Fibroblast of villous mesenchyme (primary cell): ENCODE measurements at regions not wholly inside any gene's neighbourhood (a gene's known extent, or its start where the extent isn't known, plus 50 kb on each side); places are given as distances from the start of the nearest gene placed in this dataset.
A peak's percentile ranks its signal among the peaks of the same experiment; 100 is the strongest.

Experiments
- DNase-seq: peaks from one replicate; pipeline ENCODE4 v3.0.0-alpha.2; 2010; ENCODE audit warnings: low read depth
- H3K4me3 ChIP-seq: 2 replicates; pipeline ENCODE4 v1.5.1; 2011; ENCODE audit warnings: low read depth, mild to moderate bottlenecking, low read length
- TF ChIP-seq, protein P1 (sequence below): IDR thresholded peaks from 2 replicates; pipeline ENCODE4 v1.5.1; 2012; ENCODE audit warnings: low read depth, mild to moderate bottlenecking, low read length; ENCODE audit not compliant: insufficient read depth

GRCh38 chr20:39294137-39294725 is 332.1 kb downstream of the DHX35 start:
- TF ChIP-seq, protein P1, sequence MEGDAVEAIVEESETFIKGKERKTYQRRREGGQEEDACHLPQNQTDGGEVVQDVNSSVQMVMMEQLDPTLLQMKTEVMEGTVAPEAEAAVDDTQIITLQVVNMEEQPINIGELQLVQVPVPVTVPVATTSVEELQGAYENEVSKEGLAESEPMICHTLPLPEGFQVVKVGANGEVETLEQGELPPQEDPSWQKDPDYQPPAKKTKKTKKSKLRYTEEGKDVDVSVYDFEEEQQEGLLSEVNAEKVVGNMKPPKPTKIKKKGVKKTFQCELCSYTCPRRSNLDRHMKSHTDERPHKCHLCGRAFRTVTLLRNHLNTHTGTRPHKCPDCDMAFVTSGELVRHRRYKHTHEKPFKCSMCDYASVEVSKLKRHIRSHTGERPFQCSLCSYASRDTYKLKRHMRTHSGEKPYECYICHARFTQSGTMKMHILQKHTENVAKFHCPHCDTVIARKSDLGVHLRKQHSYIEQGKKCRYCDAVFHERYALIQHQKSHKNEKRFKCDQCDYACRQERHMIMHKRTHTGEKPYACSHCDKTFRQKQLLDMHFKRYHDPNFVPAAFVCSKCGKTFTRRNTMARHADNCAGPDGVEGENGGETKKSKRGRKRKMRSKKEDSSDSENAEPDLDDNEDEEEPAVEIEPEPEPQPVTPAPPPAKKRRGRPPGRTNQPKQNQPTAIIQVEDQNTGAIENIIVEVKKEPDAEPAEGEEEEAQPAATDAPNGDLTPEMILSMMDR, result no peak
- no peak overlapping the region for H3K4me3 ChIP-seq
- DNase-seq, result no peak

DNA sequence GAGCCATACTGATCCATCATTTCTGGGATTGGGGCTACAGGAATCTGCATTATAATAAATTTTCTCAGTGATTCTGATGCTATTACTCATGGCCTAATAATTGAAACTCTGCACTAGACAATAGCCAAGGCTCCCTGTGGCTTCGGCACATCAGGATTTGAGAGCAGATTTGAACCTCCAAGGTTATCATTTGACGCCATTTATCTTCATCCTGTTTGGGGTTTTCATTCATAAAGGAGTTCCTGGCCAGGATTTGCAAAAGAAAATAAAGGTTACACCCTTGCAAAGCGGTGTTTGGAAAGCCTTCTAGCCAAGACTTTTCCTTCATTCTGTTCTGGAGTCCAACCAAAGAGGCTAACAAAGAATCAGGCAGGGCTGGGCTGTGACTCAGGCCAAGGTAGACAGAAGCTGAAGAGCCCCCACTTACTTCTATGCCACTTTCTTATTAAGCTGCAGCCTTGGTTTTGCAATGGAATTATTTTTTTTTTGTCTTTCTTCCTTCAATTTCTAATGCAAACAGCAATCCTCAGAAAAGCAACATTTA is 330.1 kb downstream of the DHX35 start:
- no peak for DNase-seq
- TF ChIP-seq, protein P1, result no peak
- H3K4me3 ChIP-seq, result no peak overlapping the region

DNA sequence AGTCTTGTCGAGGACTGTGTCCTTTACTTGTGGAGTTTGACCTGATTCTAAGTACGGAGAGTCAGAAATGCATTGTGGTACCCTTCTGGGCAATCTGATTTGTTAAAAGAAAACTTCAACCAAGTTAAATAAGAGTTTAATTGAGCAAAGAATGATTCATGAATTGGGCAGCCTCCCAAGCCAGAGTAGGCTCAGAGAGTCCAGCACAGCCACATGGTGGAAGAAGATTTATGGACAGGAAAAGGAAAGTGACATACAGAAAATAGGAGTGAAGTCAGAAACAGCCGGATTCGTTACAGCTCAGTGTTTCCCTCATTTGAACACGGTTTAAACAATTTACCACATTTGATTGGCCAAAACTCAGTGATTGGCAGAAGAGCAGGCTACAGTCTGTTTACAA is 329.2 kb downstream of the DHX35 start:
- H3K4me3 ChIP-seq, result no peak overlapping the region
- TF ChIP-seq, protein P1, result no peak
- peak; percentile 7 for DNase-seq

GRCh38 chr20:39290575-39290974 is 328.4 kb downstream of the DHX35 start:
- DNase-seq, result no peak
- TF ChIP-seq, protein P1, result no peak
- no peak overlapping the region for H3K4me3 ChIP-seq

GRCh38 chr20:39289831-39290230 is 327.7 kb downstream of the DHX35 start:
- no peak overlapping the region for H3K4me3 ChIP-seq
- no peak for DNase-seq
- TF ChIP-seq, protein P1, result no peak

DNA sequence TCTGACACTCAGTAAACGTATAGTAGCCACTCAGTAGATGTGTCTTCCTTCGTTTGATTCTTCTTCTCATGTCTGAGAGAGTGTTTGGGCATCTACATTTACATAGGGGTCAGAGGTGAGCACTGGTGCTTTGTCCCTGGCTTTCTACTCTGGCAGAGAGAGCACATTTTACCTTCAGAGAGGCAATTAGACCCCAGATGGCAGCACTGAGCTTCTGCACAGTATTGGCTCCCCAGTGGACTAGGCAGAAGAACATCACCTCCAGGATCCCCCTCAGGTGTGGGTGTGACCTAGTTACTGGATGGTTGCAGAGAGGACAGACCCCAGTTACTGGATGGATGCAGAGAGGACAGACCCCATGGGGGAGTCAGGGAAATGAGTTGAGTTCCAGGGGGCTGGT is 327.2 kb downstream of the DHX35 start:
- DNase-seq, result no peak
- TF ChIP-seq, protein P1, result no peak
- no peak overlapping the region for H3K4me3 ChIP-seq

GRCh38 chr20:39283464-39283863 is 321.3 kb downstream of the DHX35 start:
- TF ChIP-seq, protein P1, result no peak
- no peak overlapping the region for H3K4me3 ChIP-seq
- DNase-seq, result no peak
